ENCODE measurements at regions not wholly inside any gene's neighbourhood (a gene's known extent, or its start where the extent isn't known, plus 50 kb on each side); places are given as distances from the start of the nearest gene placed in this dataset.

- Histone ChIP-seq H3K4me1 (peaks cover 2% of the 10 kb centered on the region), H3K27me3 (no peaks in the 10 kb centered on the region), H3K27ac (no peak overlapping the region), H3K4me3 (no peak overlapping the region), H3K9me3 (no peaks in the 10 kb centered on the region), H3K36me3 (ENCODE audit: low read depth, missing control alignments) (no peaks in the 10 kb centered on the region)
- 62 to 80% methylated on average over 4 of the region's 4 CpGs for WGBS, 2 donors
- intact Hi-C loops (cut with DNase I; ENCODE audit: low total_unique reads): no loop called here
- TF ChIP-seq POLR2A (IDR thresholded peaks at IDR 0.05) (no peak), CTCF (IDR thresholded peaks at IDR 0.05) (no peak)
- no peak for DNase-seq
These were observed 50.1 kb upstream of the TLE3 start for GRCh38 chr15:70147778-70148177.

Small RNAs in the stretch of these regions (small RNA-seq; reads per million reads assigned to genes)
- 0 reads per million in 2 donors for gene RNU6-745P
